HUES64 (cell line): ENCODE measurements at regions not wholly inside any gene's neighbourhood (a gene's known extent, or its start where the extent isn't known, plus 50 kb on each side); places are given as distances from the start of the nearest gene placed in this dataset.
"Not testable (repeated sequence)": the region's sequence is repeated elsewhere in the genome, so short reads cannot be mapped to it uniquely, and the experiment has no call there.

Source experiments
- H3K27ac ChIP-seq: 2 replicates; pipeline ENCODE4 v1.7.0; 2013; ENCODE audit warnings: low read depth, low read length, inconsistent platforms
- H3K27me3 ChIP-seq: 2 replicates; pipeline ENCODE4 v1.6.1; 2013; ENCODE audit warnings: mild to moderate bottlenecking, low read length; ENCODE audit not compliant: insufficient read depth
- H3K36me3 ChIP-seq: 2 replicates; pipeline ENCODE4 v1.6.1; 2013; ENCODE audit warnings: mild to moderate bottlenecking, low read length; ENCODE audit not compliant: insufficient read depth
- H3K4me1 ChIP-seq: 2 replicates; pipeline ENCODE4 v1.6.1; 2013; ENCODE audit warnings: mild to moderate bottlenecking, low read length, moderate library complexity; ENCODE audit not compliant: insufficient read depth
- H3K4me3 ChIP-seq: 2 replicates; pipeline ENCODE4 v1.5.1; 2013; ENCODE audit warnings: mild to moderate bottlenecking, low read length, moderate library complexity
- H3K9ac ChIP-seq: 2 replicates; pipeline ENCODE4 v1.6.1; 2013; ENCODE audit warnings: mild to moderate bottlenecking, low read depth, low read length
- H3K9me3 ChIP-seq: 2 replicates; pipeline ENCODE4 v1.6.1; 2013; ENCODE audit warnings: low read depth, low read length; ENCODE audit not compliant: insufficient read depth
- WGBS: fragments of 150-250, 120-280 bp; methylation state at CpG from one replicate; pipeline ENCODE4 v1.1.7; 2013; ENCODE audit warnings: missing lambda C conversion rate; 5-methylcytosine and 5-hydroxymethylcytosine counted together

GRCh38 chr13:44045180-44045562 lies 165.5 kb downstream of the LACC1 start:
- Histone ChIP-seq H3K9ac (no peak overlapping the region), H3K27me3 (no peaks in the 10 kb centered on the region), H3K9me3 (no peaks in the 10 kb centered on the region), H3K4me3 (no peak overlapping the region), H3K36me3 (no peaks in the 10 kb centered on the region), H3K27ac (no peak overlapping the region), H3K4me1 (peaks cover 19% of the 10 kb centered on the region; the same call in 1 of the 2 replicates)
- WGBS: 92% methylated on average over 3 of the region's 3 CpGs

- Histone ChIP-seq H3K9ac (no peak overlapping the region), H3K4me3 (no peak overlapping the region), H3K36me3 (no peaks in the 10 kb centered on the region), H3K27me3 (no peaks in the 10 kb centered on the region), H3K4me1 (peaks cover 19% of the 10 kb centered on the region; the same call in 1 of the 2 replicates), H3K9me3 (no peaks in the 10 kb centered on the region), H3K27ac (no peak overlapping the region)
- WGBS: 91% methylated on average over 5 of the region's 5 CpGs
These were observed 166.7 kb downstream of the LACC1 start for GRCh38 chr13:44046428-44046827.

- H3K27ac ChIP-seq: no peak overlapping the region
- no peak overlapping the region for H3K4me3 ChIP-seq
- H3K9me3 ChIP-seq: no peaks in the 10 kb centered on the region
- no peak overlapping the region for H3K9ac ChIP-seq
- no peaks in the 10 kb centered on the region for H3K36me3 ChIP-seq
- 97% methylated on average over 3 of the region's 3 CpGs for WGBS
- H3K27me3 ChIP-seq: no peaks in the 10 kb centered on the region
- peaks cover 36% of the 10 kb centered on the region for H3K4me1 ChIP-seq
These were observed 168.6 kb downstream of the LACC1 start for GRCh38 chr13:44048326-44048725.

GRCh38 chr13:44049081-44049945 lies 169.6 kb downstream of the LACC1 start:
- Histone ChIP-seq H3K4me1 (peaks cover 39% of the 10 kb centered on the region), H3K27me3 (no peaks in the 10 kb centered on the region), H3K4me3 (no peak overlapping the region), H3K36me3 (no peaks in the 10 kb centered on the region), H3K27ac (no peak overlapping the region), H3K9me3 (no peaks in the 10 kb centered on the region), H3K9ac (no peak overlapping the region)
- 92% methylated on average over 3 of the region's 3 CpGs for whole genome bisulfite sequencing

- Histone ChIP-seq H3K4me1 (peaks cover 30% of the 10 kb centered on the region), H3K9me3 (no peaks in the 10 kb centered on the region), H3K27ac (no peak overlapping the region), H3K36me3 (no peaks in the 10 kb centered on the region), H3K27me3 (no peaks in the 10 kb centered on the region), H3K4me3 (no peak overlapping the region), H3K9ac (no peak overlapping the region)
- WGBS: 56% methylated on average over 3 of the region's 3 CpGs
These were observed 170.9 kb downstream of the LACC1 start for GRCh38 chr13:44050450-44051063.

GRCh38 chr13:44051405-44051804 lies 171.7 kb downstream of the LACC1 start:
- H3K9ac ChIP-seq: no peak overlapping the region
- no peak overlapping the region for H3K4me3 ChIP-seq
- H3K27me3 ChIP-seq: no peaks in the 10 kb centered on the region
- H3K9me3 ChIP-seq: no peaks in the 10 kb centered on the region
- peaks cover 23% of the 10 kb centered on the region for H3K4me1 ChIP-seq
- H3K27ac ChIP-seq: no peak overlapping the region
- no peaks in the 10 kb centered on the region for H3K36me3 ChIP-seq

GRCh38 chr13:44051918-44052675 lies 172.4 kb downstream of the LACC1 start:
- peak overlapping the region; percentile 29; the same call in 1 of the 2 replicates for H3K27ac ChIP-seq

GRCh38 chr13:44052780-44053184 lies 173.1 kb downstream of the LACC1 start:
- Histone ChIP-seq H3K9me3 (no peaks in the 10 kb centered on the region), H3K4me1 (peaks cover 26% of the 10 kb centered on the region), H3K27ac (no peak overlapping the region), H3K4me3 (no peak overlapping the region), H3K27me3 (peaks cover 2% of the 10 kb centered on the region; the same call in 1 of the 2 replicates), H3K36me3 (no peaks in the 10 kb centered on the region), H3K9ac (no peak overlapping the region; the same call in 1 of the 2 replicates)
- 29% methylated on average over 10 of the region's 10 CpGs for WGBS

More at GRCh38 chr13:44051918-44052675, 172.4 kb downstream of the LACC1 start:
- Histone ChIP-seq H3K9ac (no peak overlapping the region), H3K9me3 (no peaks in the 10 kb centered on the region), H3K4me3 (no peak overlapping the region), H3K36me3 (no peaks in the 10 kb centered on the region), H3K4me1 (peaks cover 26% of the 10 kb centered on the region), H3K27me3 (no peaks in the 10 kb centered on the region)
- WGBS: 87% methylated on average over 5 of the region's 6 CpGs

- Histone ChIP-seq H3K27ac (no peak overlapping the region), H3K36me3 (no peaks in the 10 kb centered on the region), H3K4me3 (no peak overlapping the region), H3K9ac (no peak overlapping the region; the same call in 1 of the 2 replicates), H3K27me3 (peaks cover 6% of the 10 kb centered on the region; the same call in 1 of the 2 replicates), H3K9me3 (no peaks in the 10 kb centered on the region), H3K4me1 (peaks cover 26% of the 10 kb centered on the region)
- 70% methylated on average over 3 of the region's 5 CpGs for WGBS
These were observed 173.5 kb downstream of the LACC1 start for GRCh38 chr13:44053208-44053607.

GRCh38 chr13:44054525-44054924 lies 174.8 kb downstream of the LACC1 start:
- 92% methylated on average over 1 of the region's 1 CpG for WGBS
- no peaks in the 10 kb centered on the region for H3K9me3 ChIP-seq
- H3K36me3 ChIP-seq: no peaks in the 10 kb centered on the region
- no peak overlapping the region for H3K4me3 ChIP-seq
- peaks cover 15% of the 10 kb centered on the region; the same call in 1 of the 2 replicates for H3K27me3 ChIP-seq
- H3K4me1 ChIP-seq: peaks cover 38% of the 10 kb centered on the region
- no peak overlapping the region for H3K9ac ChIP-seq
- H3K27ac ChIP-seq: no peak overlapping the region

GRCh38 chr13:44055681-44056080 lies 176.0 kb downstream of the LACC1 start:
- H3K36me3 ChIP-seq, H3K4me3 ChIP-seq, H3K27ac ChIP-seq, H3K9ac ChIP-seq, H3K9me3 ChIP-seq: not testable (repeated sequence)
- Histone ChIP-seq H3K27me3 (peaks cover 19% of the 10 kb centered on the region; the same call in 1 of the 2 replicates), H3K4me1 (peaks cover 38% of the 10 kb centered on the region)
- 46% methylated on average over 6 of the region's 6 CpGs for WGBS
